K562 (cell line): ENCODE measurements at regions not wholly inside any gene's neighbourhood (a gene's known extent, or its start where the extent isn't known, plus 50 kb on each side); places are given as distances from the start of the nearest gene placed in this dataset.

Experiments
- ATAC-seq: fragments of 200-7000 bp; cut with Tn5 transposase; 3 replicates; pipeline ENCODE4 v1.9.1; 2020; ENCODE audit warnings: moderate library complexity
- BruUV-seq: library from RNA; stranded (reverse); fragments of 400-500 nt; replicated peaks from 2 replicates; lab custom pipeline; 2021; lab: Mats Ljungman, UMichigan
- CTCF ChIA-PET: fragments of 300-600 bp; formaldehyde crosslinking; extraction: SDS; loops from one replicate; lab custom pipeline; 2021; ENCODE audit warnings: low intra/inter-chr PET ratio; lab: Yijun Ruan, JAX
- POLR2A ChIA-PET: fragments of 300-600, 350-650 bp; sonication (Branson Sonifier 250); formaldehyde crosslinking; extraction: SDS; loops from one replicate; lab custom pipeline; 2021; ENCODE audit warnings: antibody characterized with exemption, inconsistent platforms; lab: Yijun Ruan, JAX
- DNase-seq, 4 experiments: peaks; one replicate each; pipeline versions ENCODE4 v3.0.0 to v3.0.0-alpha.2; 2011 to 2018; ENCODE audit warnings: low spot score in 3 of 4, mixed read lengths in 3 of 4; ENCODE audit errors: extremely low read depth in 1 of 4
- FAIRE-seq: peaks from 2 replicates; lab custom pipeline; 2011; peaks lifted over from hg19 to GRCh38; lab: Jason Lieb, UNC
- H2AFZ ChIP-seq: 2 replicates; pipeline ENCODE4 v1.6.0; 2011; ENCODE audit warnings: low read depth, low read length, control low read depth, inconsistent platforms
- H3K27ac ChIP-seq: fragments of 200-600 bp; 3 replicates; pipeline ENCODE4 v1.8.0; 2011; ENCODE audit warnings: low read depth, mild to moderate bottlenecking, control low read depth, inconsistent platforms, low read length, moderate library complexity, mixed read lengths; ENCODE audit errors: extremely low read depth
- H3K27me3 ChIP-seq, 2 experiments: fragments of 300-600 bp in 1 of 2; 2 replicates in 1 of 2; 3 replicates in 1 of 2; pipeline versions ENCODE4 v1.6.0 to v1.8.0; 2011; ENCODE audit warnings: inconsistent platforms in 2 of 2, low read length in 2 of 2, mild to moderate bottlenecking in 1 of 2, mixed read lengths in 1 of 2, moderate library complexity in 1 of 2; ENCODE audit not compliant: control insufficient read depth in 2 of 2, insufficient read depth in 2 of 2
- H3K36me3 ChIP-seq: fragments of 300-600 bp; 3 replicates; pipeline ENCODE4 v1.8.0; 2011; ENCODE audit warnings: mild to moderate bottlenecking, low read length, inconsistent platforms; ENCODE audit not compliant: control insufficient read depth, insufficient read depth
- H3K4me1 ChIP-seq, 2 experiments: fragments of 200-600 bp in 1 of 2; replicated peaks in 1 of 2; 2 replicates in 1 of 2; 3 replicates in 1 of 2; pipeline versions ENCODE4 v1.5.1 to v1.8.0; 2011; ENCODE audit warnings: inconsistent platforms in 2 of 2, low read length in 2 of 2, mild to moderate bottlenecking in 1 of 2, mixed read lengths in 1 of 2, moderate library complexity in 1 of 2; ENCODE audit not compliant: control insufficient read depth in 2 of 2, insufficient read depth in 2 of 2
- H3K4me2 ChIP-seq: 2 replicates; pipeline ENCODE4 v1.6.1; 2011; ENCODE audit warnings: low read length, control low read depth, inconsistent platforms, mixed read lengths; ENCODE audit not compliant: insufficient read depth
- H3K4me3 ChIP-seq: fragments of 200-600 bp; sonication (generic), shearing (Covaris generic); 2 replicates; pipeline ENCODE4 v1.5.1; 2016; ENCODE audit warnings: control low read depth, inconsistent platforms
- H3K79me2 ChIP-seq: fragments of 200-600 bp; 3 replicates; pipeline ENCODE4 v1.8.0; 2011; ENCODE audit warnings: low read length, inconsistent platforms; ENCODE audit not compliant: control insufficient read depth, insufficient read depth
- H3K9ac ChIP-seq, 2 experiments: 2 replicates each; pipeline versions ENCODE4 v1.6.0 to v1.6.1; 2011; ENCODE audit warnings: low read depth in 2 of 2, low read length in 2 of 2, control low read depth in 1 of 2, inconsistent platforms in 1 of 2, mild to moderate bottlenecking in 1 of 2, mixed read lengths in 1 of 2; ENCODE audit not compliant: insufficient read depth in 1 of 2
- H3K9me1 ChIP-seq: one replicate; pipeline ENCODE4 v1.6.0; 2011; ENCODE audit warnings: inconsistent platforms, mild to moderate bottlenecking, low read length, moderate library complexity; ENCODE audit not compliant: control insufficient read depth, insufficient read depth
- H3K9me3 ChIP-seq: replicated peaks from 2 replicates; pipeline ENCODE4 v1.5.1; 2011; ENCODE audit warnings: low read depth, low read length, inconsistent platforms; ENCODE audit not compliant: control insufficient read depth, insufficient read depth
- H4K20me1 ChIP-seq: replicated peaks from 2 replicates; pipeline ENCODE4 v1.6.1; 2011; ENCODE audit warnings: low read length, inconsistent platforms, mixed read lengths; ENCODE audit not compliant: control insufficient read depth, insufficient read depth
- CBFA2T3 ChIP-seq: fragments of 450-650 bp; IDR thresholded peaks from 2 replicates; pipeline ENCODE4 v1.6.1; 2017
- CBX2 ChIP-seq: fragments of 200-600 bp; sonication (generic); IDR thresholded peaks from one replicate; pipeline ENCODE4 v1.6.1; 2012; ENCODE audit warnings: mild to moderate bottlenecking, low read length, inconsistent platforms; ENCODE audit not compliant: insufficient read depth, poor library complexity, severe bottlenecking
- GABPA ChIP-seq: fragments of 200-800 bp; sonication (Bioruptor generic); conservative IDR thresholded peaks from 2 replicates; pipeline ENCODE4 v1.6.1; 2016; ENCODE audit warnings: low read depth, missing genetic modification characterization, missing compliant biosample characterization
- HNRNPK ChIP-seq: fragments of 200-400 bp; formaldehyde crosslinking; IDR thresholded peaks from one replicate; pipeline ENCODE4 v1.6.1; 2018; ENCODE audit warnings: mild to moderate bottlenecking, low read depth, low read length; ENCODE audit not compliant: poor library complexity, severe bottlenecking
- LEF1 ChIP-seq: fragments of 450-650 bp; IDR thresholded peaks from 2 replicates; pipeline ENCODE4 v1.6.1; 2016; ENCODE audit warnings: mild to moderate bottlenecking
- MEF2D ChIP-seq: conservative IDR thresholded peaks from 2 replicates; pipeline ENCODE4 v1.6.1; 2016; ENCODE audit warnings: low read depth, missing genetic modification characterization, missing compliant biosample characterization
- SIN3A ChIP-seq, 2 experiments: fragments of 150-350 bp in 1 of 2; IDR thresholded peaks; 2 replicates each; pipeline ENCODE4 v1.6.1; 2011 to 2016; ENCODE audit warnings: borderline replicate concordance in 2 of 2, low read depth in 2 of 2, low read length in 2 of 2, mild to moderate bottlenecking in 2 of 2, moderate library complexity in 2 of 2; ENCODE audit not compliant: control insufficient read depth in 1 of 2
- SMARCB1 ChIP-seq: IDR thresholded peaks from 2 replicates; pipeline ENCODE4 v1.6.1; 2011; ENCODE audit warnings: improper control_type of control experiment, low read depth; ENCODE audit not compliant: insufficient read length
- WGBS: fragments of 100-300 bp; shearing (Covaris generic); methylation state at CpG from one replicate; pipeline ENCODE4 v1.1.6; 2016; ENCODE audit warnings: low coverage, mixed read lengths; ENCODE audit not compliant: insufficient coverage; ENCODE audit errors: missing lambda C conversion rate; 5-methylcytosine and 5-hydroxymethylcytosine counted together
- in situ Hi-C: fragments of 300-500 bp; cut with MboI; formaldehyde crosslinking; loops from 4 replicates; pipeline ENCODE4 v1.15.0; 2018; ENCODE audit warnings: inconsistent platforms, mixed read lengths
- intact Hi-C: fragments of 100-400 bp; cut with micrococcal nuclease; formaldehyde crosslinking; loops from 2 replicates; pipeline ENCODE4 v1.14.2; 2022
- TF ChIP-seq, protein P1 (sequence below), 2 experiments: fragments of 450-650 bp in 1 of 2; sonication (generic) in 1 of 2; formaldehyde crosslinking in 1 of 2; IDR thresholded peaks in 1 of 2; conservative IDR thresholded peaks in 1 of 2; 2 replicates each; pipeline versions ENCODE4 v1.6.1 to v1.8.1; 2016 to 2023; ENCODE audit warnings: mild to moderate bottlenecking in 2 of 2, moderate library complexity in 2 of 2, inconsistent platforms in 1 of 2, missing genetic modification reagents in 1 of 2

- Histone ChIP-seq H3K36me3 (no peaks in the 10 kb centered on the region), H4K20me1 (no peaks in the 10 kb centered on the region), H3K27me3 (no peaks in the 10 kb centered on the region), H3K4me1 (no peaks in the 10 kb centered on the region), H3K27ac (no peak overlapping the region), H3K4me2 (no peak overlapping the region), H3K9ac (no peak overlapping the region), H3K9me3 (peaks cover 4% of the 10 kb centered on the region; the same call in 1 of the 2 replicates), H3K9me1 (no peaks in the 10 kb centered on the region), H2AFZ (no peak overlapping the region), H3K79me2 (no peaks in the 10 kb centered on the region), H3K4me3 (no peak overlapping the region)
- no TSS peak for BruUV-seq
- FAIRE-seq (no peak), ATAC-seq (no peak), DNase-seq (no peak)
- POLR2A ChIA-PET: no interaction called here
- 1% methylated on average over 4 of the region's 4 CpGs for WGBS
- in situ Hi-C loops: no loop called here
- CTCF ChIA-PET: no interaction called here
- intact Hi-C loops: no loop called here
- TF ChIP-seq LEF1: no peak
- no peak for TF ChIP-seq SIN3A (IDR thresholded peaks at IDR 0.05; ENCODE audit: borderline replicate concordance in 2 of 2, control insufficient read depth in 1 of 2, low read depth in 2 of 2, low read length in 2 of 2)
- TF ChIP-seq, all 486 proteins: peak for 0
Measured at GRCh38 chr2:167423731-167424130, 535.5 kb downstream of the XIRP2 start.

- Histone ChIP-seq H3K9ac (no peak overlapping the region), H3K79me2 (no peaks in the 10 kb centered on the region), H3K27me3 (no peaks in the 10 kb centered on the region), H3K36me3 (no peaks in the 10 kb centered on the region), H3K4me3 (no peak overlapping the region), H3K27ac (no peak overlapping the region), H4K20me1 (no peaks in the 10 kb centered on the region), H3K9me3 (peaks cover 4% of the 10 kb centered on the region; the same call in 1 of the 2 replicates), H3K4me1 (no peaks in the 10 kb centered on the region), H3K4me2 (no peak overlapping the region), H3K9me1 (no peaks in the 10 kb centered on the region), H2AFZ (no peak overlapping the region)
- BruUV-seq: no TSS peak
- WGBS: 0% methylated on average over 2 of the region's 2 CpGs
- no peak for FAIRE-seq
- POLR2A ChIA-PET: no interaction called here
- intact Hi-C loops (no loop called here), in situ Hi-C loops (no loop called here)
- DNase-seq: no peak
- CTCF ChIA-PET: no interaction called here
- ATAC-seq: no peak
- TF ChIP-seq HNRNPK (no peak), CBX2 (no peak), MEF2D (tag) (no peak), GABPA (tag) (no peak), SMARCB1 (no peak), CBFA2T3 (no peak)
- TF ChIP-seq, protein P1, sequence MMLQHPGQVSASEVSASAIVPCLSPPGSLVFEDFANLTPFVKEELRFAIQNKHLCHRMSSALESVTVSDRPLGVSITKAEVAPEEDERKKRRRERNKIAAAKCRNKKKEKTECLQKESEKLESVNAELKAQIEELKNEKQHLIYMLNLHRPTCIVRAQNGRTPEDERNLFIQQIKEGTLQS (IDR thresholded peaks at IDR 0.05): no peak
- TF ChIP-seq, protein P1 (CRISPR knock-in tag; conservative IDR thresholded peaks at IDR 0.05): no peak
Measured at GRCh38 chr2:167420211-167420610, 531.9 kb downstream of the XIRP2 start.
